H9 (cell line): ENCODE measurements at regions not wholly inside any gene's neighbourhood (a gene's known extent, or its start where the extent isn't known, plus 50 kb on each side); places are given as distances from the start of the nearest gene placed in this dataset.

Experiments used
- DNase-seq: peaks from one replicate; pipeline ENCODE4 v3.0.0-alpha.2; 2017
- H2AFZ ChIP-seq: one replicate; pipeline ENCODE4 v1.6.1; 2013; ENCODE audit warnings: mild to moderate bottlenecking, low read length, control low read depth, moderate library complexity
- H2AK5ac ChIP-seq: 2 replicates; pipeline ENCODE4 v1.6.1; 2013; ENCODE audit warnings: low read length, control low read depth, mixed read lengths; ENCODE audit not compliant: insufficient read length
- H2BK120ac ChIP-seq: one replicate; pipeline ENCODE4 v1.6.1; 2013; ENCODE audit warnings: low read depth, mild to moderate bottlenecking, low read length, control low read depth, inconsistent platforms; ENCODE audit not compliant: poor library complexity, severe bottlenecking
- H2BK12ac ChIP-seq: 2 replicates; pipeline ENCODE4 v1.6.1; 2013; ENCODE audit warnings: low read length, control low read depth, mixed read lengths, low read depth; ENCODE audit not compliant: insufficient read length
- H2BK15ac ChIP-seq: 2 replicates; pipeline ENCODE4 v1.6.1; 2013; ENCODE audit warnings: low read depth, low read length, control low read depth
- H2BK20ac ChIP-seq: one replicate; pipeline ENCODE4 v1.6.1; 2013; ENCODE audit warnings: low read depth, mild to moderate bottlenecking, low read length, control low read depth, inconsistent platforms; ENCODE audit not compliant: poor library complexity, severe bottlenecking
- H2BK5ac ChIP-seq: 2 replicates; pipeline ENCODE4 v1.6.1; 2013; ENCODE audit warnings: low read length, control low read depth, mixed read lengths; ENCODE audit not compliant: insufficient read length
- H3K14ac ChIP-seq: 2 replicates; pipeline ENCODE4 v1.6.1; 2013; ENCODE audit warnings: low read length, control low read depth; ENCODE audit not compliant: insufficient read depth
- H3K18ac ChIP-seq: 2 replicates; pipeline ENCODE4 v1.6.1; 2013; ENCODE audit warnings: low read depth, mild to moderate bottlenecking, mixed read lengths, low read length, control low read depth; ENCODE audit not compliant: insufficient read length
- H3K23ac ChIP-seq: 2 replicates; pipeline ENCODE4 v1.6.1; 2013; ENCODE audit warnings: low read length, control low read depth, mixed read lengths, low read depth; ENCODE audit not compliant: insufficient read length
- H3K23me2 ChIP-seq: 2 replicates; pipeline ENCODE4 v1.6.1; 2013; ENCODE audit warnings: low read depth, mild to moderate bottlenecking, mixed read lengths, low read length, control low read depth; ENCODE audit not compliant: insufficient read length, poor library complexity, severe bottlenecking
- H3K27ac ChIP-seq: 2 replicates; pipeline ENCODE4 v1.5.1; 2013; ENCODE audit warnings: low read length, control low read depth, mixed read lengths, low read depth; ENCODE audit not compliant: insufficient read length
- H3K27me3 ChIP-seq: 2 replicates; pipeline ENCODE4 v1.6.1; 2013; ENCODE audit warnings: low read length, control low read depth, inconsistent platforms; ENCODE audit not compliant: insufficient read depth
- H3K4ac ChIP-seq: 2 replicates; pipeline ENCODE4 v1.6.1; 2013; ENCODE audit warnings: low read depth, mild to moderate bottlenecking, control low read depth, inconsistent platforms, low read length, moderate library complexity
- H3K4me1 ChIP-seq: 2 replicates; pipeline ENCODE4 v1.6.1; 2013; ENCODE audit warnings: low read length, control low read depth, inconsistent platforms; ENCODE audit not compliant: insufficient read depth
- H3K4me2 ChIP-seq: 2 replicates; pipeline ENCODE4 v1.6.1; 2013; ENCODE audit warnings: low read length, control low read depth, mixed read lengths; ENCODE audit not compliant: insufficient read length, insufficient read depth
- H3K56ac ChIP-seq: 2 replicates; pipeline ENCODE4 v1.6.1; 2013; ENCODE audit warnings: low read depth, mild to moderate bottlenecking, mixed read lengths, low read length, control low read depth; ENCODE audit not compliant: insufficient read length
- H3K79me1 ChIP-seq: 2 replicates; pipeline ENCODE4 v1.6.1; 2013; ENCODE audit warnings: low read depth, mild to moderate bottlenecking, moderate library complexity, low read length, control low read depth, inconsistent platforms; ENCODE audit not compliant: insufficient read depth, poor library complexity, severe bottlenecking
- H3K79me2 ChIP-seq: 2 replicates; pipeline ENCODE4 v1.6.1; 2013; ENCODE audit warnings: low read length, control low read depth, inconsistent platforms; ENCODE audit not compliant: insufficient read depth
- H3K9ac ChIP-seq: 2 replicates; pipeline ENCODE4 v1.6.1; 2013; ENCODE audit warnings: low read length, control low read depth, mixed read lengths; ENCODE audit not compliant: insufficient read length; ENCODE audit errors: extremely low read depth
- H3K9me3 ChIP-seq: one replicate; pipeline ENCODE4 v1.6.1; 2013; ENCODE audit warnings: low read depth, low read length, inconsistent platforms; ENCODE audit not compliant: control insufficient read depth
- H3T11ph ChIP-seq: one replicate; pipeline ENCODE4 v1.6.1; 2013; ENCODE audit warnings: mild to moderate bottlenecking, low read length, control low read depth, inconsistent platforms
- H4K20me1 ChIP-seq: one replicate; pipeline ENCODE4 v1.6.1; 2013; ENCODE audit not compliant: control insufficient read depth, insufficient read length, insufficient read depth
- H4K5ac ChIP-seq: 2 replicates; pipeline ENCODE4 v1.6.1; 2013; ENCODE audit warnings: low read depth, mild to moderate bottlenecking, mixed read lengths, low read length, control low read depth; ENCODE audit not compliant: insufficient read length
- H4K8ac ChIP-seq: replicated peaks from 2 replicates; pipeline ENCODE4 v1.6.1; 2013; ENCODE audit warnings: low read length, control low read depth, mixed read lengths, low read depth; ENCODE audit not compliant: insufficient read length
- H4K91ac ChIP-seq: 2 replicates; pipeline ENCODE4 v1.6.1; 2013; ENCODE audit warnings: low read depth, mild to moderate bottlenecking, moderate library complexity, mixed read lengths, low read length, control low read depth; ENCODE audit not compliant: insufficient read length
- H3K27ac Mint-ChIP-seq, 3 experiments: 2 replicates in 2 of 3; 3 replicates in 1 of 3; pipeline ENCODE4 v1.8.0; 2020 to 2021; ENCODE audit warnings: mixed read lengths in 3 of 3, mild to moderate bottlenecking in 1 of 3, moderate library complexity in 1 of 3
- H3K27me3 Mint-ChIP-seq: 2 replicates; pipeline ENCODE4 v1.8.0; 2021; ENCODE audit warnings: low read depth, mild to moderate bottlenecking, moderate library complexity, mixed read lengths
- H3K36me3 Mint-ChIP-seq, 3 experiments: 2 replicates in 2 of 3; 3 replicates in 1 of 3; pipeline ENCODE4 v1.8.0; 2020 to 2021; ENCODE audit warnings: low read depth in 3 of 3, mixed read lengths in 3 of 3; ENCODE audit not compliant: insufficient read depth in 1 of 3
- H3K4me1 Mint-ChIP-seq, 2 experiments: 2 replicates each; pipeline ENCODE4 v1.8.0; 2020; ENCODE audit warnings: mixed read lengths in 2 of 2
- H3K4me3 Mint-ChIP-seq, 2 experiments: 2 replicates in 1 of 2; 3 replicates in 1 of 2; pipeline ENCODE4 v1.8.0; 2020 to 2021; ENCODE audit warnings: mild to moderate bottlenecking in 2 of 2, mixed read lengths in 2 of 2, moderate library complexity in 1 of 2
- H3K9me3 Mint-ChIP-seq, 2 experiments: 2 replicates in 1 of 2; 3 replicates in 1 of 2; pipeline ENCODE4 v1.8.0; 2020; ENCODE audit warnings: mild to moderate bottlenecking in 2 of 2, mixed read lengths in 2 of 2, moderate library complexity in 1 of 2
- CTCF ChIP-seq: fragments of 200-600 bp; sonication (generic); conservative IDR thresholded peaks from 3 replicates; pipeline ENCODE4 v1.8.0; 2021; ENCODE audit warnings: antibody characterized with exemption, mild to moderate bottlenecking
- WGBS: extraction: QIAGEN DNeasy Blood & Tissue Kit; methylation state at CpG from one replicate; pipeline ENCODE4 v1.1.7; 2013; ENCODE audit warnings: missing lambda C conversion rate, low lambda C conversion rate, mixed read lengths; ENCODE audit not compliant: insufficient read length; ENCODE audit errors: extremely low coverage; 5-methylcytosine and 5-hydroxymethylcytosine counted together

- Histone ChIP-seq H3K56ac (no peak overlapping the region), H3K9ac (no peak overlapping the region), H3K9me3 (no peaks in the 10 kb centered on the region), H4K20me1 (no peaks in the 10 kb centered on the region), H2AFZ (no peak overlapping the region), H2BK15ac (no peak overlapping the region), H3K4me2 (no peak overlapping the region), H2BK5ac (no peak overlapping the region), H2BK12ac (no peak overlapping the region), H3K79me1 (no peaks in the 10 kb centered on the region), H3K23ac (no peak overlapping the region), H2BK120ac (no peak overlapping the region), H3K18ac (no peak overlapping the region), H3K27ac (no peak overlapping the region), H2BK20ac (no peak overlapping the region), H4K8ac (no peak overlapping the region), H3K27me3 (no peaks in the 10 kb centered on the region), H2AK5ac (no peak overlapping the region), H4K5ac (no peak overlapping the region), H3K14ac (no peak overlapping the region), H3K4me1 (no peaks in the 10 kb centered on the region; the same call in 1 of the 2 replicates), H3T11ph (no peak overlapping the region), H3K4ac (no peak overlapping the region), H3K79me2 (no peaks in the 10 kb centered on the region), H4K91ac (no peak overlapping the region), H3K23me2 (no peaks in the 10 kb centered on the region)
- Mint-ChIP-seq H3K27me3 (no peaks in the 10 kb centered on the region), H3K36me3 (no peaks in the 10 kb centered on the region), H3K27ac (no peak overlapping the region), H3K4me3 (no peak overlapping the region), H3K9me3 (no peaks in the 10 kb centered on the region), H3K4me1 (peaks cover 14 to 16% of the 10 kb centered on the region in 2 experiments)
- no peak for DNase-seq
- TF ChIP-seq CTCF = no peak
- WGBS = no CpG with 5 or more reads among the region's 2 CpGs
Measured at GRCh38 chr7:131769241-131769640, 212.8 kb upstream of the PODXL start.
